CD4-positive, alpha-beta T cell treated with Interleukin-15 for 1 hour (primary cell): ENCODE measurements at regions not wholly inside any gene's neighbourhood (a gene's known extent, or its start where the extent isn't known, plus 50 kb on each side); places are given as distances from the start of the nearest gene placed in this dataset.

Source experiments
- DNase-seq: peaks from one replicate; pipeline ENCODE4 v3.0.0-alpha.2; 2020

GRCh38 chr2:226426292-226426736, 373.3 kb downstream of the IRS1 start:
- no peak for DNase-seq

GRCh38 chr2:226424971-226425370, 374.6 kb downstream of the IRS1 start:
- no peak for DNase-seq

GRCh38 chr2:226423498-226423960, 376.1 kb downstream of the IRS1 start:
- DNase-seq: peak; percentile 71

GRCh38 chr2:226420646-226421045, 379.0 kb downstream of the IRS1 start:
- DNase-seq: no peak

- no peak for DNase-seq
These were observed 381.1 kb downstream of the IRS1 start for GRCh38 chr2:226418521-226418920.

GRCh38 chr2:226414335-226414734, 385.3 kb downstream of the IRS1 start:
- DNase-seq: no peak

- no peak for DNase-seq
These were observed 386.0 kb downstream of the IRS1 start for GRCh38 chr2:226413498-226414130.

GRCh38 chr2:226411727-226412360, 387.8 kb downstream of the IRS1 start:
- no peak for DNase-seq

- DNase-seq: no peak
These were observed 388.4 kb downstream of the IRS1 start for GRCh38 chr2:226411205-226411604.

GRCh38 chr2:226410247-226410835, 389.3 kb downstream of the IRS1 start:
- DNase-seq: no peak

GRCh38 chr2:226409134-226409533, 390.5 kb downstream of the IRS1 start:
- DNase-seq: no peak

- no peak for DNase-seq
These were observed 391.5 kb downstream of the IRS1 start for GRCh38 chr2:226408141-226408540.

GRCh38 chr2:226407135-226407534, 392.5 kb downstream of the IRS1 start:
- no peak for DNase-seq

GRCh38 chr2:226405465-226405864, 394.2 kb downstream of the IRS1 start:
- no peak for DNase-seq

GRCh38 chr2:226403369-226403768, 396.3 kb downstream of the IRS1 start:
- no peak for DNase-seq

- DNase-seq: no peak
These were observed 400.6 kb downstream of the IRS1 start for GRCh38 chr2:226399006-226399405.

- DNase-seq: no peak
These were observed 401.0 kb downstream of the IRS1 start for GRCh38 chr2:226398580-226398979.

- DNase-seq: no peak
These were observed 403.1 kb downstream of the IRS1 start for GRCh38 chr2:226396541-226396940.

- DNase-seq: no peak
These were observed 412.1 kb downstream of the IRS1 start for GRCh38 chr2:226387499-226387942.

GRCh38 chr2:226383461-226383860, 416.2 kb downstream of the IRS1 start:
- no peak for DNase-seq

GRCh38 chr2:226380679-226381078, 418.9 kb downstream of the IRS1 start:
- DNase-seq: no peak

- DNase-seq: no peak
These were observed 420.6 kb downstream of the IRS1 start for GRCh38 chr2:226378753-226379705.
